ENCODE measurements at regions not wholly inside any gene's neighbourhood (a gene's known extent, or its start where the extent isn't known, plus 50 kb on each side); places are given as distances from the start of the nearest gene placed in this dataset.
A peak's percentile ranks its signal among the peaks of the same experiment; 100 is the strongest.
"Not testable (repeated sequence)": the region's sequence is repeated elsewhere in the genome, so short reads cannot be mapped to it uniquely, and the experiment has no call there.

DNA sequence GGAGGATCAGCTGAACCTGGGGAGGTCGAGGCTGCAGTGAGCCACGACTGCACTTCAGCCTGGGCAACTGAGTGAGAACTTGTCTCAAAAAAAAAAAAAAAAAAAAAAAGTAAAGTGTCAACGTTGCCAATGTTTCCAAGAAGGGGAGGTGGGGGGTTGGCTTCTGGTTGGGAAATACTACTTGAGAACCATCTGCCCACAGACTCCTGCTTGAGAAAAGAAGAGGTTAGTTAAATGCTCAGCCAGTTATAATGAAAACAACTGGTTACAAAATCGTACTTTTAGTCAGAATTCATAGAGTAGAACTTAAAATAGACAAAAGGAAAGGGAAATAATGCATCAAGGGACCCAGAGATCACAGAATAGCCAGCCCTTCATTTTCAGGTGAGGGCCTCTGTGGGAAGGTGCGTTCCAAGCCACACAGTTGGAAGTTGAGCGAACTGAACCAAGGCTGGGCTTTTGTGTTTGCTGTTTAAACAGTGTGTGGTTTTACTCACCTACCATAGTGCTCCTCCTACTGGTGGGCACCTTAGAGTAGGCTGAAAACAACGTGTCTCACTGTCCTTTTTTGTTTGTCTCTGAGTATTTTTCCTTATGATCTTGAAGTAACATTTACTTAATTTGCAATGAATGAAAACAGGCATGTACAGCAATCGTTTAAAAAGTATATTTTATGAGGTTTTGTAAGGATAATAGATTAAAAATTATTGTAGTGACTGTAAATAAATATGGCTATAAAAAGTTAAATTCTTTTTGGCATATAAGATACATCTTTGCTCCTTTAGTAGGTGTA is 200.7 kb downstream of the BCAS1 start:
- Histone ChIP-seq H3K27ac (no peak overlapping the region), H3K4me1 (replicated peaks in 1 of 2) (peaks cover 20 to 27% of the 10 kb centered on the region in 2 donors), H3K4me3 (no peak overlapping the region)
- WGBS, 10 experiments: 8 to 65% (median 35%) methylated on average over 1 to 8 of the region's 8 CpGs
- ATAC-seq (replicated peaks in 6 of 8): peak in 5 of 8 experiments; percentile 42 to 81 (median 51)
- in situ Hi-C loops (cut with MboI; ENCODE audit: low pct_unique_long_range_greater_than_20kb in 2 of 9, low sequenced_read_pairs in 9 of 9, unreplicated experiment in 9 of 9): no loop called here

DNA sequence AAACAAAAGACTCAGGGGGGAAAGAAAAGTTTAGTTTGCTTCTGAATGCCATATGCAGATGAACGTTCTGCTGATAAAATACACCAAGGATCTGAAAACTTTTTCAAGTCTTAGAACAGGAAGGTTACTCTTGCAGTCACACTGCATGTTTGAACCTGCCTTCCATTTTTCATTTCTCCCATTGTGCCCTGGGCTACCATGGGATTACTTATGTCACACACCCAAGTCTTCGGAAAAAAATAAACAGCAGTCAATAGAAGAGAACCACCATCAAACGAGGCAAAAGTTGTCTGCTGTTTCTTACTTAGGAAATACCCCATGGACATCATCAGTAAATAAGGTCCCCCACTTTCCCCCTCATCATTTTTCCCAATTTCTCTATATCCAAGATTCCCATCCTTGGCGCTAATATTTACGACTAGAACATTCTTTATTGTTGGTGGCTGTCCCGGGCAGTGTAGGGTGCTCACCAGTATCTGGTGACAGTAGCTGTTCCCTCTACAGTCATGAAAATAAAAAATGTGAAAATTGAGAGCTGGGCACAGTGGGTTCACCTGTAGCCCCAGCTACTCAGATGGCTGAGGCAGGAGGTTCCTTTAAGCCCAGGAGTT is 202.5 kb downstream of the BCAS1 start:
- peaks cover 31 to 34% of the 10 kb centered on the region in 2 donors for H3K4me1 ChIP-seq (replicated peaks in 1 of 2)
- WGBS, 10 experiments: 37 to 100% (median 53%) methylated on average over 2 to 6 of the region's 6 CpGs
- in situ Hi-C loops (cut with MboI; ENCODE audit: low pct_unique_long_range_greater_than_20kb in 2 of 9, low sequenced_read_pairs in 9 of 9, unreplicated experiment in 9 of 9): no loop called here
- H3K27ac ChIP-seq: no peak overlapping the region
- no peak overlapping the region for H3K4me3 ChIP-seq
- peak in 3 of 8 experiments; percentile 12 to 22 (median 18) for ATAC-seq (replicated peaks in 6 of 8)

DNA sequence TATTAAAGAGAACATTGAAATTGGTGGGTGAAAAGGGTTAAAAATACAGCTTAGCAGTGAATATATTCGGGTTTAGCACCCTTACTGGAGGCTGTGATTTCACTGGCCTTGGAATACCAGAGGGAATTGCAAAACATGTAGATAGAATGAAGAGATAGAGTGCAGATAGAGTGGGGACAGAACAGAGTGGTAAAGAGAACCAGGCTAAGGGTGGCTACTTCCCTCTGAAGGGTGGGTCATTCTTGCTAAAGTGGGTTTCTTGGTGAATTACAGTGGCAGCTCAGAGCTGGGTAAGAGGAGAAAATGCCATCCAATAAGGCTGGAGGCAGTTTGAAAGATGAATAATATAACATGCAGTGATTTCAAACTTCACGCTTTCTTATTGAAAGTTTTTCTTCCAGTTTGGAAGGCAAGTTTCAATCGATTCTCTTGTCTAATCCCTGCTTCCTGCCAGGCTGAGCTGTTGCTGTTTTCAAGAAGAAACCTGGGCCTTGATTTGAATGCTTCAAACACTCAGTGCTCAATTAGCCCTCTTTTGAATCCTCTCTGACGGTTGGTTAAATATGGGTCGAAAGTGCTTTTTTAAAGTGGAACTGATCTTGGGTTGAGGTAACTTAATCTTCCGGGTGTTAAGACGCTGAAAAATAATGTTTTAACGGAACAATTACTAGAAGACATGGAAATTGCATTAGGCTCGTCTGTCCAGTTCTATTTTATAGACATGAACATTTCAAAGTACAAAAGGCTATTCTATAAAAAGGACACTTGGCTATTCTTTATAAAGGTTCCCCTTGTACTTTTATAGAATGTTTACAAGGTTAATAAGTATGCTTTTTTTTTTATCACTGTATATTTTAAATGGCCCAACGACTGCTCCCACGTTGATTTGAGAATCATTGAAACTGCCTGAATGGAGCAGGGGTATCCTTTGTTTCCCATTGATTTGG is 203.3 kb downstream of the BCAS1 start:
- peak in 7 of 8 experiments; percentile 3 to 49 (median 14) for ATAC-seq (replicated peaks in 6 of 8)
- 9 to 95% (median 24%) methylated on average over 4 to 11 of the region's 11 CpGs for WGBS, 10 experiments
- in situ Hi-C loops (cut with MboI; ENCODE audit: low pct_unique_long_range_greater_than_20kb in 2 of 9, low sequenced_read_pairs in 9 of 9, unreplicated experiment in 9 of 9): no loop called here
- no peak overlapping the region for H3K4me3 ChIP-seq
- peaks cover 31 to 32% of the 10 kb centered on the region in 2 donors for H3K4me1 ChIP-seq (replicated peaks in 1 of 2)
- H3K27ac ChIP-seq: peak overlapping the region in 1 of 2 donors; percentile 25

DNA sequence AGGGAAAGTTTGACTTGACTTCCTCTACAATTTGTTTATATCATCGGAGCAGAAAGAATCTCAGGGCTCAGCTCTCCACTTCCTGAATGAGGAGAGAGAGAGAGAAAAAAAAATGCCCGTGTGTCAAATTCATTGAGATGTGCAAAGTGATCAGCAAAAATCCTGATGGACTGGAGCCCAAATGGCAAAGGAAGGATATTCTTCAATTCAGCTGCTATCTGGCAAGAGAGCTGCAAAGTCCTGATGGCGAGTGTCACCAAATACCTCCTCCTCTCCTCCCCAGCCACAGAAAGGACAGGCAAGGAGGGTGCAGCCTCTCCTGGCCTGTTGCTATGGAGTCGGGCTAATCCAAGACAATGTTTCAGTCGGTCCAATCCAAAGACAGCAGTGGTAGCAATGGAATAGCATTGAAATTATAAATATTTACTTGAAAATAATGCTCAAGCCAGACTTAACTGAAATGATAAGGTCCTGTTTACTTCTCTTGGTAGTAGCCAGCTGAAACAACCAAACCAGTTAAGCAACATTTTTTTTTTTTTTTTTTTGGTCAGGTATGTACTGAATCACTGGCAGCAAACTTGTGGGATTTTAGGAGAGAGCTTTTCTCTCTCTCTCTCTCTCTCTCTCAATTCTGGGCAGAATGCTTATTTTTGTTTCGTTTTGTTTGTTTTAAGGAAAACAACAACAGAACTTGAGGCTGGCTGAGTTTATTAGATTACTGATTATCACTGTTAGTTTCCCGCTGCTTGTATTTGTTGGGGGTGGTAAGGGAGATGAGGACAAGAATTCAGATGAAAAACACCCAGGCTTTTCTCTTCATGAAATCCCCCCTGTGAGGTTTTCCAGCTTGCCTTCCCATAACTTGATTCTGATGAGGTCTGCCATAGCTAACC is 204.2 kb downstream of the BCAS1 start:
- peak overlapping the region in 1 of 2 donors; percentile 25 for H3K27ac ChIP-seq
- peaks cover 31% of the 10 kb centered on the region in 2 donors for H3K4me1 ChIP-seq (replicated peaks in 1 of 2)
- in situ Hi-C loops (cut with MboI; ENCODE audit: low pct_unique_long_range_greater_than_20kb in 2 of 9, low sequenced_read_pairs in 9 of 9, unreplicated experiment in 9 of 9): no loop called here
- no peak overlapping the region for H3K4me3 ChIP-seq
- ATAC-seq (replicated peaks in 6 of 8): peak in 7 of 8 experiments; percentile 78 to 84 (median 81)
- 0 to 35% (median 16%) methylated on average over 1 to 6 of the region's 7 CpGs; no CpG with 5 or more reads in 1 of the 10 experiments for WGBS, 10 experiments

DNA sequence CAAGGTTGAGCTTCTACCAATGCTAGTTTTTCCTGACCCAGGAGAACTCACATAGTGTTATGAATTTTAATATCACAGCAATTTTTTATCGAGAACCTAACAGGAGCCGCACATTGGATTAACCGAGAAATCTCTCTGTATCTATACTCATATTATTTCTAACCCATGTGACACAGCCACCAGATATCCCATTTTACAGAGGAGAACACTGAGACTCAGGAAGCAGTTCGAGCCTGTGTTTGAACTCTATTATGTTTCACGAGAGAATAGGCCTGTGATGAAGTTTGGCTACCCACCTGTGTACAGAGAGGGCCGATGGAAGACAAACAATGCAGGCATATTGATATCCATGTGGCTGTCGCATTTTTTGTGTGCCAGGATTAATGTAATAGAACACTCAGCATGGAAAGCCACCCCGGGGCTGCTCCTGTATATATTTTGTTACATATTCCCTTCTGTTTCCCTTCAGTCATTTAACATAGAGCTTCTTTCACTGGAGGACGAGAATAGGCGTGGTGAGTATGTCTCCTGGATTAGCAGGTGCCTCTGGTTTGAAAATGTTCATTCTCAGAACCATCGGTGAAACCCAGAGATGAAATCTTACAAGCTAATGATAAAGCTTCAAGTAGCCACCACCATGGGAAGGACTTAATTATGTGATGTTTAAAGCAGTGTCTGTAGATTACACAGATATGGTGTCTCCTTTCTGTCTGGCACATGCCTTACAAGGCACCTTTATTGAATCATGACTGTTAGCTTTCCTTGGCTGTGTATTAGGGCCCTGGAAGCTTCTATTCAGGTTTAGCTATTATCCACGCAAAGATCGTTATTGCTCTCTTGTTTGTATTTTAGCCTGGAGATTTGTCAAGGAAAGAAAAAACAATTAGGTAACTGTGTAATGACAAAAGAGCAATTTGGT is 205.4 kb downstream of the BCAS1 start:
- ATAC-seq (replicated peaks in 6 of 8): peak in 2 of 8 experiments; percentile 5 to 30
- in situ Hi-C loops (cut with MboI; ENCODE audit: low pct_unique_long_range_greater_than_20kb in 2 of 9, low sequenced_read_pairs in 9 of 9, unreplicated experiment in 9 of 9); H3K27ac ChIP-seq; H3K4me3 ChIP-seq: not testable (repeated sequence)
- H3K4me1 ChIP-seq (replicated peaks in 1 of 2): peaks cover 31% of the 10 kb centered on the region in 2 donors
- WGBS, 10 experiments: 37 to 100% (median 67%) methylated on average over 1 to 11 of the region's 13 CpGs; no CpG with 5 or more reads in 1 of the 10 experiments

DNA sequence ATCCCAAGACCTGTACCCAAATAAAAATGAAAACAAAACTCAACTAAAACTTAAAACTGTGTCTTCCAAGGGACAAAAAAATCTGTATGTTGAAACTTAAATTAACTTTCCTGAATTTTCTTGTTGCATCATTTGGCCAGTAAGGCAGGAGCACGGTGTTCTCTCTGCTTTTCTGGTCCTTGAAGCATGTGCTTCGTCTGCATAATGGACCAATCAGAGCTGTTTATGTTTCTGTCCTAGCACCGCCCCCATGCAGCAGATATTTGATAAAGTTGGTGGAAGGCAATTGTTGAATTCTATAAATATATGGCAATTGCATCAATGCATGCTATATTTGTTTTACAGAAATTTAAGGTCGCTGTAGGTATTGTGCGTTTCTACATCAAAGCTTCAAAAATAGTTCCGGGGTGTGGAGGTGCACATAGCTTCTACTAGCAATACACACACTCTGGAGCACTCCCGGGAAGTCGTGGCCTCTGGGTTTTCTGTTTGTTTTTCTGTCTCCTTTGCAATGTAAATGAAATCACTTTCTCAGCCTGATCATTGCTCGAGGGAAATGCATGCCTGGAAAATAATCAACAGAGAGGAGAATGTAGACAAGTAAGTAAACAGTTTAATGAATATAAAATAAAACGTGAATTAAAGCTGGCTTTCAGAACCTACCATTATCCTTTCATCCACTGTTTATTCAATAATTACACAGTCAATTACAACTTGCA is 206.3 kb downstream of the BCAS1 start:
- peak; percentile 27 to 96 (median 54) for ATAC-seq (replicated peaks in 6 of 8)
- in situ Hi-C loops (cut with MboI; ENCODE audit: low pct_unique_long_range_greater_than_20kb in 2 of 9, low sequenced_read_pairs in 9 of 9, unreplicated experiment in 9 of 9); H3K27ac ChIP-seq; H3K4me3 ChIP-seq: not testable (repeated sequence)
- peaks cover 31% of the 10 kb centered on the region in 2 donors for H3K4me1 ChIP-seq (replicated peaks in 1 of 2)
- whole genome bisulfite sequencing, 10 experiments: 0 to 80% (median 12%) methylated on average over 1 to 10 of the region's 10 CpGs; no CpG with 5 or more reads in 1 of the 10 experiments

DNA sequence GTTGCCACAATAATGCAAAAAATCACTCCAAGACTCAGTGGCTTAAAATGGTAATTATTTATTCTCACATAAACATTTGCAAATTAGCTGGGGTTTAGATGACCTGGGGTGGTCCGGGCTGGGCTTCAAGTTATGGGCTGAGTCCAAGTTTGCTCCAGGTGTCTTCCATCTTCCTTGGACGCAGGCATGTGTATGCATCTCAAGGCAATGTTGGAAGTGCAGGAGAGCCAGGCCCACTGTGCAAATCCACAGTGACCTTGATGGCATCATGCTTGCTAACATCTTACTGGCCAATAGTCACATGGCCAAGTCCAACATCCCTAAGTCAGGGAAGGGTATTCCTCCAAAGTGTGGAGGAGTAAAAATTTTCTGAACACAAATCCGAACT is 206.9 kb downstream of the BCAS1 start:
- WGBS, 10 experiments: 79 to 100% (median 88%) methylated on average over 1 to 2 of the region's 3 CpGs; no CpG with 5 or more reads in 4 of the 10 experiments
- H3K4me1 ChIP-seq (replicated peaks in 1 of 2): peaks cover 31% of the 10 kb centered on the region in 2 donors
- ATAC-seq (replicated peaks in 6 of 8); H3K27ac ChIP-seq; H3K4me3 ChIP-seq; in situ Hi-C loops (cut with MboI; ENCODE audit: low pct_unique_long_range_greater_than_20kb in 2 of 9, low sequenced_read_pairs in 9 of 9, unreplicated experiment in 9 of 9): not testable (repeated sequence)

DNA sequence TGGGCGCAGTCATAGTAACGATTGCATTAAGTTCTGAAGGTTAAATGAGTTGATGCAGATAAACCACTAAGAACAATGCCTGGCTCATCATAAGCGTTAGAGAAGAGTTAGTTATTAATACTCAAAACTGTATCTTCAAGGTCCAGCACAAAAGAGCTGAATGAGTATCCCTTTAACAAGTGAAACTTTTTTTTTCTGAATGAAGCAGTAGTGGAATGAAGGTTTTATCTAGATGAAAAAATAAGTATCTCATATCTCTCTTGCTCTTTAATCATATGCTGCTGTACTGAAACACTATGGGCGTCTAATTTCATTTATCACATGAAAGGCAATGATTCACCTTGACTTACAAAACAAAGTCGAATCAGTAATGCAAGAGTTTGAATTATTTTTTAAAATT is 207.4 kb downstream of the BCAS1 start:
- H3K4me3 ChIP-seq; in situ Hi-C loops (cut with MboI; ENCODE audit: low pct_unique_long_range_greater_than_20kb in 2 of 9, low sequenced_read_pairs in 9 of 9, unreplicated experiment in 9 of 9); ATAC-seq (replicated peaks in 6 of 8); H3K27ac ChIP-seq: not testable (repeated sequence)
- H3K4me1 ChIP-seq (replicated peaks in 1 of 2): peaks cover 31 to 32% of the 10 kb centered on the region in 2 donors
- 67 to 92% (median 83%) methylated on average over 1 to 5 of the region's 5 CpGs; no CpG with 5 or more reads in 1 of the 10 experiments for WGBS, 10 experiments

DNA sequence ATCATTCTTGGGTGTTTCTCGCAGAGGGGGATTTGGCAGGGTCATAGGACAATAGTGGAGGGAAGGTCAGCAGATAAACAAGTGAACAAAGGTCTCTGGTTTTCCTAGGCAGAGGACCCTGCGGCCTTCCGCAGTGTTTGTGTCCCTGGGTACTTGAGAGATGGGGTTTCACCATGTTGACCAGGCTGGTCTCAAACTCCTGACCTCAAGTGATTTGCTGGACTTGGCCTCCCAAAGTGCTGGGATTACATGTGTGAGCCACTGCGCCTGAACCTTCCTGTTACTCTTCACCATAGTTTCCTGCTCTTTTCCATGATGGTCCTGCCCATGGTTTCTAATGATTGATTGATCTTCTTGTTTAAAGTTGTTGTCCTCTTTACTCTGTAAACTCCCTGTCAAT is 207.9 kb downstream of the BCAS1 start:
- peaks cover 30 to 32% of the 10 kb centered on the region in 2 donors for H3K4me1 ChIP-seq (replicated peaks in 1 of 2)
- 71 to 100% (median 100%) methylated on average over 1 to 2 of the region's 4 CpGs; no CpG with 5 or more reads in 1 of the 10 experiments for WGBS, 10 experiments
- H3K27ac ChIP-seq; ATAC-seq (replicated peaks in 6 of 8); H3K4me3 ChIP-seq; in situ Hi-C loops (cut with MboI; ENCODE audit: low pct_unique_long_range_greater_than_20kb in 2 of 9, low sequenced_read_pairs in 9 of 9, unreplicated experiment in 9 of 9): not testable (repeated sequence)

DNA sequence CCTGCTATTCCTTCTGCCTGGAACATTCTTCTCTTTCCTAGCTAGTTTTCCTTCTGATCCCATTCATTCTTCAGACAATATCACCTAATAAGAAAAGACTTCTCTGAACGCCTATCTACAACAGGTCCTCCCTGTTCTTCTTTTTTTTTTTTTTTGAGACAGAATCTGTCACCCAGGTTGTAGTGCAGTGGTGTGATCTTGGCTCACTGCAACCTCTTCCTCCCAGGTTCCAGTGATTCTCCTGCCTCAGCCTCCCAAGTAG is 208.3 kb downstream of the BCAS1 start:
- WGBS, 10 experiments: 70 to 100% (median 88%) methylated on average over 1 of the region's 1 CpG; no CpG with 5 or more reads in 1 of the 10 experiments
- in situ Hi-C loops (cut with MboI; ENCODE audit: low pct_unique_long_range_greater_than_20kb in 2 of 9, low sequenced_read_pairs in 9 of 9, unreplicated experiment in 9 of 9); ATAC-seq (replicated peaks in 6 of 8): not testable (repeated sequence)

DNA sequence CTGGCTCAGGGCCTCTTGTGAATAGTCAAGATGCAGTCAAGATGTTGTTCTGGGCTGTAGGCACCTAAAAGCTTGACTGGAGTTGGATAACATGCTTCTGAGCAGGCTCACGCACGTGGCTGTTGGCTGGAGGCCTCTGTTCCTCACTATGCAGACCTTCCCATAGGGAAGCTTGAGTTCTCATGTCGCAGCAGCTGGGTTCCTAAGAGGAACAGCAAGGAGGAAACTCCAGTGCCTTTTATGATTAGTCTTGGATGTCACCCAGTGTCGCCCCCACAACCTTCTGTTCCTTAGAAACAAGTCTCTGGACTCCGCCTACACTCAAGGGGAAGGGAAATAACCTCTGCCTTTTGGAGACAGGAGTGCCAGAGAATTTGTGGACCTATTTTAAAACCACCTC is 210.7 kb downstream of the BCAS1 start:
- no peak overlapping the region for H3K27ac ChIP-seq
- no peak overlapping the region for H3K4me3 ChIP-seq
- no peak for ATAC-seq (replicated peaks in 6 of 8)
- H3K4me1 ChIP-seq (replicated peaks in 1 of 2): peaks cover 13 to 23% of the 10 kb centered on the region in 2 donors
- in situ Hi-C loops (cut with MboI; ENCODE audit: low pct_unique_long_range_greater_than_20kb in 2 of 9, low sequenced_read_pairs in 9 of 9, unreplicated experiment in 9 of 9): no loop called here
- WGBS, 10 experiments: 0 to 91% (median 75%) methylated on average over 1 to 5 of the region's 5 CpGs; no CpG with 5 or more reads in 5 of the 10 experiments

More for the DNA sequence above, 208.3 kb downstream of the BCAS1 start:
- not testable (repeated sequence) for H3K4me3 ChIP-seq, H3K27ac ChIP-seq
- H3K4me1 ChIP-seq (replicated peaks in 1 of 2): peaks cover 29 to 30% of the 10 kb centered on the region in 2 donors
